HG03565 (cell line): ENCODE measurements at regions not wholly inside any gene's neighbourhood (a gene's known extent, or its start where the extent isn't known, plus 50 kb on each side); places are given as distances from the start of the nearest gene placed in this dataset.

Source experiments
- ATAC-seq: cut with Tn5 transposase; IDR thresholded peaks from one replicate; pipeline ENCODE4 v1.9.1; 2021; ENCODE audit warnings: mild to moderate bottlenecking, moderate library complexity; ENCODE audit not compliant: unreplicated experiment

- ATAC-seq: no peak
Measured at GRCh38 chr3:83092521-83093221, 1331.2 kb upstream of the GBE1 start.

GRCh38 chr3:83076041-83076440 lies 1314.6 kb upstream of the GBE1 start:
- ATAC-seq: no peak

GRCh38 chr3:83074485-83074884 lies 1313.0 kb upstream of the GBE1 start:
- ATAC-seq: no peak

- no peak for ATAC-seq
Measured at GRCh38 chr3:83065851-83066460, 1304.5 kb upstream of the GBE1 start.

GRCh38 chr3:83063446-83063845 lies 1302.0 kb upstream of the GBE1 start:
- no peak for ATAC-seq

- ATAC-seq: no peak
Measured at GRCh38 chr3:83048556-83048955, 1287.1 kb upstream of the GBE1 start.

GRCh38 chr3:83039422-83039821 lies 1278.0 kb upstream of the GBE1 start:
- no peak for ATAC-seq

- ATAC-seq: no peak
Measured at GRCh38 chr3:83035704-83036010, 1274.2 kb upstream of the GBE1 start.

- ATAC-seq: no peak
Measured at GRCh38 chr3:83034806-83035703, 1273.6 kb upstream of the GBE1 start.

- no peak for ATAC-seq
Measured at GRCh38 chr3:83033133-83033532, 1271.7 kb upstream of the GBE1 start.

- no peak for ATAC-seq
Measured at GRCh38 chr3:83023086-83023485, 1261.6 kb upstream of the GBE1 start.

- no peak for ATAC-seq
Measured at GRCh38 chr3:83011481-83011880, 1250.0 kb upstream of the GBE1 start.

GRCh38 chr3:83003917-83004316 lies 1242.5 kb upstream of the GBE1 start:
- ATAC-seq: no peak

- ATAC-seq: no peak
Measured at GRCh38 chr3:83002869-83003445, 1241.5 kb upstream of the GBE1 start.

GRCh38 chr3:82999777-83000176 lies 1238.3 kb upstream of the GBE1 start:
- ATAC-seq: no peak

GRCh38 chr3:82978368-82978767 lies 1216.9 kb upstream of the GBE1 start:
- no peak for ATAC-seq

GRCh38 chr3:82977871-82978270 lies 1216.4 kb upstream of the GBE1 start:
- ATAC-seq: no peak

- ATAC-seq: no peak
Measured at GRCh38 chr3:82973791-82974190, 1212.3 kb upstream of the GBE1 start.

- ATAC-seq: no peak
Measured at GRCh38 chr3:82960379-82960778, 1198.9 kb upstream of the GBE1 start.

- ATAC-seq: no peak
Measured at GRCh38 chr3:82957696-82958095, 1196.3 kb upstream of the GBE1 start.

GRCh38 chr3:82957079-82957478 lies 1195.6 kb upstream of the GBE1 start:
- no peak for ATAC-seq

GRCh38 chr3:82954486-82954885 lies 1193.0 kb upstream of the GBE1 start:
- no peak for ATAC-seq
